ENCODE measurements at regions not wholly inside any gene's neighbourhood (a gene's known extent, or its start where the extent isn't known, plus 50 kb on each side); places are given as distances from the start of the nearest gene placed in this dataset.

- Histone ChIP-seq H2AFZ (ENCODE audit: low read depth, low read length) (no peak overlapping the region), H3K4me2 (ENCODE audit: low read length) (no peak overlapping the region), H3K4me3 (ENCODE audit: insufficient read depth, low read depth, low read length) (no peak overlapping the region), H3K27ac (ENCODE audit: low read depth, low read length) (no peak overlapping the region), H3K4me1 (ENCODE audit: insufficient read depth, low read length) (no peaks in the 10 kb centered on the region), H3K9me3 (ENCODE audit: insufficient read depth, low read depth, low read length) (no peaks in the 10 kb centered on the region), H3K27me3 (ENCODE audit: insufficient read depth, low read length) (peaks cover 27% of the 10 kb centered on the region), H3K9ac (ENCODE audit: low read length) (no peak overlapping the region), H4K20me1 (ENCODE audit: insufficient read depth, low read length) (no peaks in the 10 kb centered on the region), H3K79me2 (ENCODE audit: insufficient read depth, low read length) (no peaks in the 10 kb centered on the region), H3K36me3 (ENCODE audit: insufficient read depth, low read length) (no peaks in the 10 kb centered on the region)
- TF ChIP-seq CTCF (IDR thresholded peaks at IDR 0.05; ENCODE audit: insufficient read depth, low read depth, low read length) (no peak), EZH2 (IDR thresholded peaks at IDR 0.05; ENCODE audit: insufficient read depth, low read length) (no peak)
- no peak overlapping the region for H3K27ac Mint-ChIP-seq (ENCODE audit: unreplicated experiment)
- H3K27me3 Mint-ChIP-seq (ENCODE audit: low read depth, unreplicated experiment): peaks cover 46% of the 10 kb centered on the region
- no peak overlapping the region for H3K4me3 Mint-ChIP-seq (ENCODE audit: unreplicated experiment)
- FAIRE-seq (no peak), DNase-seq (ENCODE audit: low read depth) (no peak)
- H3K36me3 Mint-ChIP-seq (ENCODE audit: low read depth, unreplicated experiment): peaks cover 1% of the 10 kb centered on the region
- H3K9me3 Mint-ChIP-seq (ENCODE audit: unreplicated experiment): no peaks in the 10 kb centered on the region
- no peaks in the 10 kb centered on the region for H3K4me1 Mint-ChIP-seq (ENCODE audit: low read depth, unreplicated experiment)
These were observed 393.8 kb downstream of the SHQ1 start for GRCh38 chr3:72454441-72454840.

GRCh38 chr3:72453706-72454105 lies 394.5 kb downstream of the SHQ1 start:
- peaks cover 3% of the 10 kb centered on the region for H3K9me3 Mint-ChIP-seq (ENCODE audit: unreplicated experiment)
- no peak overlapping the region for H3K27ac ChIP-seq (ENCODE audit: low read depth, low read length)
- H3K4me1 ChIP-seq (ENCODE audit: insufficient read depth, low read length): peaks cover 3% of the 10 kb centered on the region
- DNase-seq (ENCODE audit: low read depth) (no peak), FAIRE-seq (no peak)
- no peaks in the 10 kb centered on the region for H4K20me1 ChIP-seq (ENCODE audit: insufficient read depth, low read length)
- H3K4me1 Mint-ChIP-seq (ENCODE audit: low read depth, unreplicated experiment): peaks cover 2% of the 10 kb centered on the region
- no peaks in the 10 kb centered on the region for H3K9me3 ChIP-seq (ENCODE audit: insufficient read depth, low read depth, low read length)
- H3K36me3 Mint-ChIP-seq (ENCODE audit: low read depth, unreplicated experiment): peaks cover 1% of the 10 kb centered on the region
- no peak overlapping the region for H3K27ac Mint-ChIP-seq (ENCODE audit: unreplicated experiment)
- no peak overlapping the region for H3K9ac ChIP-seq (ENCODE audit: low read length)
- no peak overlapping the region for H3K4me2 ChIP-seq (ENCODE audit: low read length)
- no peaks in the 10 kb centered on the region for H3K79me2 ChIP-seq (ENCODE audit: insufficient read depth, low read length)
- no peak overlapping the region for H3K4me3 ChIP-seq (ENCODE audit: insufficient read depth, low read depth, low read length)
- no peak overlapping the region for H3K4me3 Mint-ChIP-seq (ENCODE audit: unreplicated experiment)
- H3K27me3 ChIP-seq (ENCODE audit: insufficient read depth, low read length): peaks cover 27% of the 10 kb centered on the region
- peaks cover 42% of the 10 kb centered on the region for H3K27me3 Mint-ChIP-seq (ENCODE audit: low read depth, unreplicated experiment)
- no peak overlapping the region for H2AFZ ChIP-seq (ENCODE audit: low read depth, low read length)
- TF ChIP-seq CTCF (IDR thresholded peaks at IDR 0.05; ENCODE audit: insufficient read depth, low read depth, low read length) (no peak), EZH2 (IDR thresholded peaks at IDR 0.05; ENCODE audit: insufficient read depth, low read length) (no peak)
- no peaks in the 10 kb centered on the region for H3K36me3 ChIP-seq (ENCODE audit: insufficient read depth, low read length)

GRCh38 chr3:72452745-72453144 lies 395.5 kb downstream of the SHQ1 start:
- H3K4me3 Mint-ChIP-seq (ENCODE audit: unreplicated experiment): no peak overlapping the region
- peaks cover 34% of the 10 kb centered on the region for H3K27me3 Mint-ChIP-seq (ENCODE audit: low read depth, unreplicated experiment)
- H3K27ac Mint-ChIP-seq (ENCODE audit: unreplicated experiment): no peak overlapping the region
- Histone ChIP-seq H2AFZ (ENCODE audit: low read depth, low read length) (no peak overlapping the region), H3K9me3 (ENCODE audit: insufficient read depth, low read depth, low read length) (no peaks in the 10 kb centered on the region), H3K4me2 (ENCODE audit: low read length) (no peak overlapping the region), H3K36me3 (ENCODE audit: insufficient read depth, low read length) (no peaks in the 10 kb centered on the region), H3K27me3 (ENCODE audit: insufficient read depth, low read length) (peaks cover 25% of the 10 kb centered on the region), H3K4me3 (ENCODE audit: insufficient read depth, low read depth, low read length) (no peak overlapping the region), H3K4me1 (ENCODE audit: insufficient read depth, low read length) (peaks cover 8% of the 10 kb centered on the region), H3K9ac (ENCODE audit: low read length) (no peak overlapping the region), H3K79me2 (ENCODE audit: insufficient read depth, low read length) (no peaks in the 10 kb centered on the region), H4K20me1 (ENCODE audit: insufficient read depth, low read length) (no peaks in the 10 kb centered on the region), H3K27ac (ENCODE audit: low read depth, low read length) (no peak overlapping the region)
- peaks cover 3% of the 10 kb centered on the region for H3K9me3 Mint-ChIP-seq (ENCODE audit: unreplicated experiment)
- DNase-seq (ENCODE audit: low read depth) (no peak), FAIRE-seq (no peak)
- peaks cover 1% of the 10 kb centered on the region for H3K36me3 Mint-ChIP-seq (ENCODE audit: low read depth, unreplicated experiment)
- peaks cover 2% of the 10 kb centered on the region for H3K4me1 Mint-ChIP-seq (ENCODE audit: low read depth, unreplicated experiment)
- TF ChIP-seq CTCF (IDR thresholded peaks at IDR 0.05; ENCODE audit: insufficient read depth, low read depth, low read length) (no peak), EZH2 (IDR thresholded peaks at IDR 0.05; ENCODE audit: insufficient read depth, low read length) (no peak)

Measured in astrocyte (in vitro differentiated cells and primary cell).